Esophagus squamous epithelium (tissue), 4 donors: ENCODE measurements at regions not wholly inside any gene's neighbourhood (a gene's known extent, or its start where the extent isn't known, plus 50 kb on each side); places are given as distances from the start of the nearest gene placed in this dataset.

Source experiments
- POLR2A ChIP-seq, 4 donors: fragments of 450-650 bp; IDR thresholded peaks; one replicate each; pipeline ENCODE4 v1.6.1; 2017; ENCODE audit warnings: antibody characterized with exemption in 4 of 4, mild to moderate bottlenecking in 4 of 4, moderate library complexity in 3 of 4
- TF ChIP-seq, protein P1 (sequence below), 6 experiments: fragments of 450-650 bp in 4 of 6; fragments of 200-600 bp in 2 of 6; sonication (generic) in 2 of 6; IDR thresholded peaks; one replicate each; pipeline ENCODE4 v1.5.1; 2016 to 2019; ENCODE audit warnings: antibody characterized with exemption in 6 of 6, mild to moderate bottlenecking in 4 of 6, moderate library complexity in 4 of 6

DNA sequence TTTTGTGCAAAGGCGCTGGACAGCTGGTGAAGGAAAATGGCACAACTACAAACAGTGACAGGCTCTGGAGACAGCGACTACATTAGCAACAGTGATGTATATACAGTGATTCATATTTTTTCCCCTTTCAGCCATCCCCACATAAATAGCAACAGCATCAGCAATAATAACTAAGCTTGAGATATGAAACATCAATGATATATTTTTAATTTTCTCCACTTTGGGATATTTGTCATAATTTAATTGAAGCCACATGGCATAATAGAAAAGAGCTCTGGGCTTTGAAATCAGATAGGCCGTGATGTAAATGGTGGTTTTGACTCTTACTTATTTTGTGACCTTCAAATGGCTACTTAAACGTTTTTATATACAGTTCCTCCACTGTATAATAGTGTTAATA, 764.3 kb upstream of the PRMT6 start:
- no peak for TF ChIP-seq POLR2A (IDR thresholded peaks at IDR 0.05)
- TF ChIP-seq, protein P1, sequence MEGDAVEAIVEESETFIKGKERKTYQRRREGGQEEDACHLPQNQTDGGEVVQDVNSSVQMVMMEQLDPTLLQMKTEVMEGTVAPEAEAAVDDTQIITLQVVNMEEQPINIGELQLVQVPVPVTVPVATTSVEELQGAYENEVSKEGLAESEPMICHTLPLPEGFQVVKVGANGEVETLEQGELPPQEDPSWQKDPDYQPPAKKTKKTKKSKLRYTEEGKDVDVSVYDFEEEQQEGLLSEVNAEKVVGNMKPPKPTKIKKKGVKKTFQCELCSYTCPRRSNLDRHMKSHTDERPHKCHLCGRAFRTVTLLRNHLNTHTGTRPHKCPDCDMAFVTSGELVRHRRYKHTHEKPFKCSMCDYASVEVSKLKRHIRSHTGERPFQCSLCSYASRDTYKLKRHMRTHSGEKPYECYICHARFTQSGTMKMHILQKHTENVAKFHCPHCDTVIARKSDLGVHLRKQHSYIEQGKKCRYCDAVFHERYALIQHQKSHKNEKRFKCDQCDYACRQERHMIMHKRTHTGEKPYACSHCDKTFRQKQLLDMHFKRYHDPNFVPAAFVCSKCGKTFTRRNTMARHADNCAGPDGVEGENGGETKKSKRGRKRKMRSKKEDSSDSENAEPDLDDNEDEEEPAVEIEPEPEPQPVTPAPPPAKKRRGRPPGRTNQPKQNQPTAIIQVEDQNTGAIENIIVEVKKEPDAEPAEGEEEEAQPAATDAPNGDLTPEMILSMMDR (IDR thresholded peaks at IDR 0.05): no peak
